ENCODE measurements at regions not wholly inside any gene's neighbourhood (a gene's known extent, or its start where the extent isn't known, plus 50 kb on each side); places are given as distances from the start of the nearest gene placed in this dataset.

GRCh38 chr2:240203031-240203787 is 62.8 kb upstream of the OTOS start:
- TF ChIP-seq ZNF217 (IDR thresholded peaks at IDR 0.05) (no peak), SIN3A (IDR thresholded peaks at IDR 0.05; ENCODE audit: low read depth, low read length) (no peak), BCL11A (IDR thresholded peaks at IDR 0.05; ENCODE audit: low read depth, low read length) (no peak), SMAD1 (IDR thresholded peaks at IDR 0.05; ENCODE audit: low read depth, partially characterized antibody) (no peak), SMC3 (IDR thresholded peaks at IDR 0.05; ENCODE audit: borderline replicate concordance, low read length) (no peak), CHD4 (IDR thresholded peaks at IDR 0.05) (no peak), POU2F2 (IDR thresholded peaks at IDR 0.05; ENCODE audit: borderline replicate concordance, low read depth, low read length) (no peak)

GRCh38 chr2:240203788-240204270 is 63.4 kb upstream of the OTOS start:
- Histone ChIP-seq H3K36me3 (ENCODE audit: control insufficient read depth in 2 of 2, insufficient read depth in 2 of 2, low read length in 1 of 2) (no peaks in the 10 kb centered on the region), H3K9ac (ENCODE audit: control insufficient read depth, insufficient read depth, low read length) (no peak overlapping the region), H3K27ac (ENCODE audit: control insufficient read depth, insufficient read depth) (no peak overlapping the region), H3K27me3 (replicated peaks in 1 of 2; ENCODE audit: control insufficient read depth in 2 of 2, insufficient read depth in 2 of 2, low read length in 1 of 2) (peaks cover 2 to 3% of the 10 kb centered on the region in 2 experiments; a peak in 3 of 4 replicates), H3K9me3 (replicated peaks; ENCODE audit: control insufficient read depth, insufficient read depth, low read length) (no peaks in the 10 kb centered on the region; the same call in 2 of the 3 replicates), H3K4me2 (ENCODE audit: control insufficient read depth, insufficient read depth) (no peak overlapping the region), H3K79me2 (ENCODE audit: control insufficient read depth, insufficient read depth, low read length) (no peaks in the 10 kb centered on the region), H3K4me1 (ENCODE audit: control insufficient read depth, insufficient read depth, low read length) (no peaks in the 10 kb centered on the region), H4K20me1 (ENCODE audit: control insufficient read depth, insufficient read depth) (no peaks in the 10 kb centered on the region; the same call in 1 of the 2 replicates), H2AFZ (ENCODE audit: control insufficient read depth, low read depth, low read length) (no peak overlapping the region), H3K4me3 (no peak overlapping the region)
- FAIRE-seq (no peak), ATAC-seq (no peak), DNase-seq (ENCODE audit: low read depth, low spot score) (no peak)
- BruUV-seq (replicated peaks): no TSS peak
- intact Hi-C loops (cut with micrococcal nuclease; ENCODE audit: unreplicated experiment): no loop called here
- POLR2A ChIA-PET: no interaction called here
- CTCF ChIA-PET: no interaction called here
- SMC1A ChIA-PET (ENCODE audit: uncharacterized antibody, unreplicated experiment): no interaction called here
- 3% methylated on average over 11 of the region's 11 CpGs for WGBS (ENCODE audit: insufficient coverage, insufficient replicate concordance, low lambda C conversion rate, missing lambda C conversion rate)
- RAD21 ChIA-PET (ENCODE audit: unreplicated experiment): no interaction called here
- in situ Hi-C loops (cut with MboI): no loop called here
- TF ChIP-seq SRF (IDR thresholded peaks at IDR 0.05; ENCODE audit: low read depth in 2 of 2, low read length in 2 of 2) (no peak), SMC3 (IDR thresholded peaks at IDR 0.05; ENCODE audit: borderline replicate concordance, low read length) (no peak), ETV6 (conservative IDR thresholded peaks at IDR 0.05 in 1 of 2, IDR thresholded peaks at IDR 0.05 in 1 of 2; ENCODE audit: borderline replicate concordance in 1 of 2, low read depth in 1 of 2) (no peak), GABPA (IDR thresholded peaks at IDR 0.05; ENCODE audit: low read depth) (no peak), SUPT20H (IDR thresholded peaks at IDR 0.05; ENCODE audit: borderline replicate concordance, control insufficient read depth, low read depth, low read length) (no peak), DPF2 (IDR thresholded peaks at IDR 0.05) (no peak), SKIL (IDR thresholded peaks at IDR 0.05; ENCODE audit: low read depth, poor library complexity, severe bottlenecking) (no peak), CHD1 (IDR thresholded peaks at IDR 0.05; ENCODE audit: low read depth, low read length) (no peak)

More at GRCh38 chr2:240203031-240203787, 62.8 kb upstream of the OTOS start:
- no peaks in the 10 kb centered on the region; the same call in 2 of the 3 replicates for H3K9me3 ChIP-seq (replicated peaks; ENCODE audit: control insufficient read depth, insufficient read depth, low read length)
- no peaks in the 10 kb centered on the region for H3K36me3 ChIP-seq (ENCODE audit: control insufficient read depth in 2 of 2, insufficient read depth in 2 of 2, low read length in 1 of 2)
- POLR2A ChIA-PET: no interaction called here
- no peak for DNase-seq (ENCODE audit: low read depth, low spot score)
- no peak for ATAC-seq
- SMC1A ChIA-PET (ENCODE audit: uncharacterized antibody, unreplicated experiment): no interaction called here
- no peak overlapping the region for H3K4me3 ChIP-seq
- no peak overlapping the region for H3K9ac ChIP-seq (ENCODE audit: control insufficient read depth, insufficient read depth, low read length)
- no peaks in the 10 kb centered on the region for H3K79me2 ChIP-seq (ENCODE audit: control insufficient read depth, insufficient read depth, low read length)
- BruUV-seq (replicated peaks): no TSS peak
- in situ Hi-C loops (cut with MboI): no loop called here
- no peaks in the 10 kb centered on the region for H3K4me1 ChIP-seq (ENCODE audit: control insufficient read depth, insufficient read depth, low read length)
- intact Hi-C loops (cut with micrococcal nuclease; ENCODE audit: unreplicated experiment): no loop called here
- WGBS (ENCODE audit: insufficient coverage, insufficient replicate concordance, low lambda C conversion rate, missing lambda C conversion rate): 43% methylated on average over 13 of the region's 13 CpGs
- CTCF ChIA-PET: no interaction called here
- H2AFZ ChIP-seq (ENCODE audit: control insufficient read depth, low read depth, low read length): no peak overlapping the region
- no peaks in the 10 kb centered on the region; the same call in 1 of the 2 replicates for H4K20me1 ChIP-seq (ENCODE audit: control insufficient read depth, insufficient read depth)
- H3K27ac ChIP-seq (ENCODE audit: control insufficient read depth, insufficient read depth): no peak overlapping the region
- no peak overlapping the region for H3K4me2 ChIP-seq (ENCODE audit: control insufficient read depth, insufficient read depth)
- no peak for FAIRE-seq
- peaks cover 2 to 3% of the 10 kb centered on the region in 2 experiments; a peak in 3 of 4 replicates for H3K27me3 ChIP-seq (replicated peaks in 1 of 2; ENCODE audit: control insufficient read depth in 2 of 2, insufficient read depth in 2 of 2, low read length in 1 of 2)
- RAD21 ChIA-PET (ENCODE audit: unreplicated experiment): no interaction called here

Measured in GM12878 (cell line).